OCI-LY7 (cell line): ENCODE measurements at regions not wholly inside any gene's neighbourhood (a gene's known extent, or its start where the extent isn't known, plus 50 kb on each side); places are given as distances from the start of the nearest gene placed in this dataset.
A peak's percentile ranks its signal among the peaks of the same experiment; 100 is the strongest.

ENCODE experiments used
- BruUV-seq: library from RNA; stranded (reverse); fragments of 400-500 nt; replicated peaks from 2 replicates; lab custom pipeline; 2021; lab: Mats Ljungman, UMichigan
- CTCF ChIA-PET: fragments of 300-600 bp; sonication (Branson Sonifier 250); formaldehyde crosslinking; loops from one replicate; lab custom pipeline; 2022; ENCODE audit warnings: antibody characterized with exemption; ENCODE audit not compliant: unreplicated experiment; lab: Charles Lee
- POLR2A ChIA-PET: fragments of 300-600 bp; sonication (Branson Sonifier 250); formaldehyde crosslinking; loops from one replicate; lab custom pipeline; 2022; ENCODE audit warnings: antibody characterized with exemption; lab: Charles Lee
- DNase-seq: peaks from one replicate; pipeline ENCODE4 v3.0.0-alpha.2; 2015; ENCODE audit warnings: low spot score
- H2AFZ ChIP-seq: fragments of 200-600 bp; sonication (generic), shearing (Covaris generic); 2 replicates; pipeline ENCODE4 v1.6.1; 2014; ENCODE audit warnings: mild to moderate bottlenecking, antibody characterized with exemption, low read length, moderate library complexity
- H3K27ac ChIP-seq: fragments of 200-600 bp; sonication (generic); 2 replicates; pipeline ENCODE4 v1.5.1; 2014; ENCODE audit warnings: mixed run types, low read depth, mild to moderate bottlenecking, moderate library complexity, low read length, inconsistent platforms; ENCODE audit not compliant: poor library complexity, severe bottlenecking
- H3K36me3 ChIP-seq: fragments of 200-600 bp; sonication (generic); 2 replicates; pipeline ENCODE4 v1.6.1; 2014; ENCODE audit warnings: mild to moderate bottlenecking, antibody characterized with exemption, low read length, moderate library complexity, mixed read lengths; ENCODE audit not compliant: insufficient read depth
- H3K4me1 ChIP-seq: fragments of 200-600 bp; sonication (generic); 2 replicates; pipeline ENCODE4 v1.5.1; 2014; ENCODE audit warnings: mild to moderate bottlenecking, low read length; ENCODE audit not compliant: insufficient read depth, poor library complexity, severe bottlenecking
- H3K4me2 ChIP-seq: fragments of 200-600 bp; sonication (generic); 2 replicates; pipeline ENCODE4 v1.6.1; 2014; ENCODE audit warnings: mild to moderate bottlenecking, low read length
- H3K4me3 ChIP-seq: fragments of 200-600 bp; sonication (generic); 2 replicates; pipeline ENCODE4 v1.5.1; 2014; ENCODE audit warnings: mild to moderate bottlenecking, low read depth, low read length; ENCODE audit not compliant: poor library complexity, severe bottlenecking
- H3K79me2 ChIP-seq: fragments of 200-600 bp; sonication (generic); 2 replicates; pipeline ENCODE4 v1.6.1; 2016; ENCODE audit warnings: low read depth, mild to moderate bottlenecking, low read length, moderate library complexity, mixed read lengths; ENCODE audit not compliant: insufficient read depth
- H3K9me2 ChIP-seq: fragments of 200-600 bp; sonication (generic); 2 replicates; pipeline ENCODE4 v1.6.1; 2016; ENCODE audit warnings: mild to moderate bottlenecking, low read length, mixed read lengths; ENCODE audit not compliant: insufficient read depth
- H3K9me3 ChIP-seq: fragments of 200-600 bp; sonication (generic); 2 replicates; pipeline ENCODE4 v1.6.1; 2014; ENCODE audit warnings: mild to moderate bottlenecking, mixed run types, low read length, mixed read lengths
- H4K20me1 ChIP-seq: fragments of 200-600 bp; sonication (generic); 2 replicates; pipeline ENCODE4 v1.6.1; 2014; ENCODE audit warnings: mild to moderate bottlenecking, antibody characterized with exemption, low read length, moderate library complexity, mixed read lengths; ENCODE audit not compliant: insufficient read depth
- EZH2phosphoT487 ChIP-seq: fragments of 200-600 bp; sonication (generic); IDR thresholded peaks from 2 replicates; pipeline ENCODE4 v1.6.1; 2018; ENCODE audit warnings: low read depth, borderline replicate concordance, mild to moderate bottlenecking, mixed run types, antibody characterized with exemption, low read length, moderate library complexity, mixed read lengths
- intact Hi-C: fragments of 100-400 bp; cut with micrococcal nuclease; formaldehyde crosslinking; loops from one replicate; pipeline ENCODE4 v1.10.0; 2022; ENCODE audit not compliant: unreplicated experiment
- TF ChIP-seq, protein P1 (sequence below): fragments of 200-600 bp; sonication (generic); conservative IDR thresholded peaks from 2 replicates; pipeline ENCODE4 v1.5.1; 2014; ENCODE audit warnings: mild to moderate bottlenecking, antibody characterized with exemption, low read length, moderate library complexity, mixed read lengths

- no peak for DNase-seq
- POLR2A ChIA-PET: no interaction called here
Measured at GRCh38 chr3:38984731-38985130, 67.0 kb downstream of the SCN11A start.

DNA sequence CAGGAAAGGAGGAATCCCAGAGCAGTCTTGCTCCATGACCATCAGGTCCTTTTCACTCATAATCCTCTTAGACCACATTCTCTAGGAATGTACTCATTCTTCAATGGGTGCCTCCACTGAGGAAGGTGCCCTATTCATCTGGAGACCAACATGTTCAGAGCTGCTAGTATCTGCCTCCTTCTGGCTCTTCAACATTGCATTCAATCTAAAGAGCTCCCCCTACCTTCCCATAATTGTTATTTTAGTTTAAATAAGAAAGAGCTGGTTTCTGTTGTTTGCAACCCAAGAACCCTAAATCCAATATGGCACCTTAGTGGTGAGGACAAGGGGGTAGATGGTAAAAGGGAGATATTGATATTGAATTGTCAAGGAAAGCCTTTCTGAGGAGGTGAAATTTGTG lies 67.6 kb downstream of the SCN11A start:
- Histone ChIP-seq H3K36me3 (no peaks in the 10 kb centered on the region), H2AFZ (no peak overlapping the region), H4K20me1 (no peaks in the 10 kb centered on the region), H3K4me2 (no peak overlapping the region), H3K9me2 (no peaks in the 10 kb centered on the region), H3K9me3 (no peaks in the 10 kb centered on the region), H3K79me2 (no peaks in the 10 kb centered on the region), H3K27ac (no peak overlapping the region), H3K4me3 (no peak overlapping the region), H3K4me1 (no peaks in the 10 kb centered on the region)
- no TSS peak for BruUV-seq
- POLR2A ChIA-PET: no interaction called here
- intact Hi-C loops: no loop called here
- no peak for DNase-seq
- TF ChIP-seq, protein P1, sequence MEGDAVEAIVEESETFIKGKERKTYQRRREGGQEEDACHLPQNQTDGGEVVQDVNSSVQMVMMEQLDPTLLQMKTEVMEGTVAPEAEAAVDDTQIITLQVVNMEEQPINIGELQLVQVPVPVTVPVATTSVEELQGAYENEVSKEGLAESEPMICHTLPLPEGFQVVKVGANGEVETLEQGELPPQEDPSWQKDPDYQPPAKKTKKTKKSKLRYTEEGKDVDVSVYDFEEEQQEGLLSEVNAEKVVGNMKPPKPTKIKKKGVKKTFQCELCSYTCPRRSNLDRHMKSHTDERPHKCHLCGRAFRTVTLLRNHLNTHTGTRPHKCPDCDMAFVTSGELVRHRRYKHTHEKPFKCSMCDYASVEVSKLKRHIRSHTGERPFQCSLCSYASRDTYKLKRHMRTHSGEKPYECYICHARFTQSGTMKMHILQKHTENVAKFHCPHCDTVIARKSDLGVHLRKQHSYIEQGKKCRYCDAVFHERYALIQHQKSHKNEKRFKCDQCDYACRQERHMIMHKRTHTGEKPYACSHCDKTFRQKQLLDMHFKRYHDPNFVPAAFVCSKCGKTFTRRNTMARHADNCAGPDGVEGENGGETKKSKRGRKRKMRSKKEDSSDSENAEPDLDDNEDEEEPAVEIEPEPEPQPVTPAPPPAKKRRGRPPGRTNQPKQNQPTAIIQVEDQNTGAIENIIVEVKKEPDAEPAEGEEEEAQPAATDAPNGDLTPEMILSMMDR: peak; percentile 34
- no peak for TF ChIP-seq EZH2phosphoT487
- CTCF ChIA-PET: interaction anchor here (0.5 to 1.2 kb wide), 2 partner anchors 16 to 1005 kb away, joined by 3 to 6 read pairs; no protein-coding TSS in a partner anchor

More at GRCh38 chr3:38984731-38985130, 67.0 kb downstream of the SCN11A start:
- H3K9me3 ChIP-seq: no peaks in the 10 kb centered on the region
- no peaks in the 10 kb centered on the region for H4K20me1 ChIP-seq
- no peak overlapping the region for H2AFZ ChIP-seq
- intact Hi-C loops: no loop called here
- BruUV-seq: no TSS peak
- H3K27ac ChIP-seq: no peak overlapping the region
- TF ChIP-seq, protein P1: no peak
- TF ChIP-seq EZH2phosphoT487: no peak
- H3K4me2 ChIP-seq: no peak overlapping the region
- CTCF ChIA-PET: interaction anchor here (1.2 kb wide), 1 partner anchor 15 kb away, joined by 6 read pairs; no protein-coding TSS in a partner anchor
- no peak overlapping the region for H3K4me3 ChIP-seq
- no peaks in the 10 kb centered on the region for H3K9me2 ChIP-seq
- H3K79me2 ChIP-seq: no peaks in the 10 kb centered on the region
- H3K36me3 ChIP-seq: no peaks in the 10 kb centered on the region
- H3K4me1 ChIP-seq: no peaks in the 10 kb centered on the region

- no TSS peak for BruUV-seq
- no peak overlapping the region for H3K4me3 ChIP-seq
- no peak for DNase-seq
- no peaks in the 10 kb centered on the region for H4K20me1 ChIP-seq
- intact Hi-C loops: no loop called here
- no peak overlapping the region for H3K4me2 ChIP-seq
- H3K9me2 ChIP-seq: no peaks in the 10 kb centered on the region
- no peak overlapping the region for H2AFZ ChIP-seq
- ChIA-PET CTCF (no interaction called here), POLR2A (interaction anchor here (0.5 kb wide), 1 partner anchor 575 kb away, joined by 3 read pairs; no protein-coding TSS in a partner anchor)
- no peak overlapping the region for H3K27ac ChIP-seq
- TF ChIP-seq, protein P1: no peak
- TF ChIP-seq EZH2phosphoT487: no peak
- H3K9me3 ChIP-seq: no peaks in the 10 kb centered on the region
- no peaks in the 10 kb centered on the region for H3K79me2 ChIP-seq
- no peaks in the 10 kb centered on the region for H3K36me3 ChIP-seq
- no peaks in the 10 kb centered on the region for H3K4me1 ChIP-seq
Measured at GRCh38 chr3:38980938-38981337, 70.8 kb downstream of the SCN11A start.
